ENCODE measurements at regions not wholly inside any gene's neighbourhood (a gene's known extent, or its start where the extent isn't known, plus 50 kb on each side); places are given as distances from the start of the nearest gene placed in this dataset.
A peak's percentile ranks its signal among the peaks of the same experiment; 100 is the strongest.

DNA sequence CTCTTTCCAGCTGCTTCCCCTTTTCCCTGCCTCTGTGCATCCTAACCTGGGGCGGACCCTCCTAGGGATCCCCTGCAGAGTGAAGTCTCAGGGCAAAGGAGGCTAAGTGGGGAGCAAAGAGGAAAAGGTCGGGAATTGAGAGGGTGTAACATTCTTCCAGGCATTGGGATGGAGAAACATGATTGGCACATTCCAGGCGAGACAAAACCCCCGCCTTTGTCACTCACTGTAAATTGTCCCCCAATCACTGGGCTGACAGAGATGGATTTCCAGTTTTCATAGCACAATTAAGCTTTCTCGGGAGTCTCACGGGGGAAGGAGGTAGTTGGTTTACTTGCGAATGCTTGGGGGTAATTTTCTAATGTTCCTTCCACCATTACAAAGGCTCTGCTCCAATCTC is 74.9 kb downstream of the MIAT start:
- no peak overlapping the region for H2BK15ac ChIP-seq (ENCODE audit: low read length)
- no peak overlapping the region for H2AFZ ChIP-seq (ENCODE audit: low read length)
- H2BK12ac ChIP-seq (ENCODE audit: low read depth, low read length), result no peak overlapping the region
- H3K4me3 ChIP-seq (ENCODE audit: extremely low read depth in 1 of 4, insufficient read depth in 2 of 4, low read depth in 3 of 4, low read length in 4 of 4), result no peak overlapping the region
- no peak overlapping the region for H3K4me2 ChIP-seq (ENCODE audit: insufficient read depth in 1 of 2, low read depth in 2 of 2, low read length in 2 of 2)
- no peak overlapping the region for H3K23ac ChIP-seq (ENCODE audit: insufficient read length)
- no peak overlapping the region for H4K8ac ChIP-seq (ENCODE audit: extremely low read depth, insufficient read depth, low read length)
- peaks cover 0 to 1% of the 10 kb centered on the region in 2 experiments for H4K20me1 ChIP-seq (replicated peaks in 1 of 2; ENCODE audit: control insufficient read depth in 1 of 2, insufficient read depth in 2 of 2, low read length in 2 of 2)
- no peaks in the 10 kb centered on the region for H3K79me2 ChIP-seq (ENCODE audit: control insufficient read depth in 1 of 2, insufficient read depth in 2 of 2, low read length in 2 of 2)
- no peak overlapping the region for H2BK5ac ChIP-seq (ENCODE audit: low read depth, low read length)
- H3K4ac ChIP-seq (replicated peaks; ENCODE audit: insufficient read length, low read depth, low read length), result no peak overlapping the region
- DNase-seq (ENCODE audit: low read depth in 1 of 2, low spot score in 2 of 2) (no peak), FAIRE-seq (no peak)
- no peak overlapping the region for H3K9ac ChIP-seq (replicated peaks in 1 of 4; ENCODE audit: extremely low read depth in 1 of 4, low read depth in 3 of 4, low read length in 3 of 4)
- H3K56ac ChIP-seq (replicated peaks; ENCODE audit: insufficient read length, low read depth, low read length), result no peak overlapping the region
- no peak overlapping the region for H2BK120ac ChIP-seq (replicated peaks; ENCODE audit: low read depth, low read length)
- H3K27me3 ChIP-seq (replicated peaks in 1 of 4; ENCODE audit: control insufficient read depth in 3 of 4, extremely low read depth in 1 of 4, insufficient read depth in 3 of 4, low read length in 3 of 4), result no peaks in the 10 kb centered on the region
- no peak overlapping the region for H4K5ac ChIP-seq (ENCODE audit: insufficient read length, low read depth, low read length)
- no peaks in the 10 kb centered on the region for H3K79me1 ChIP-seq (ENCODE audit: low read depth, low read length)
- no peak overlapping the region for H3K27ac ChIP-seq (ENCODE audit: low read depth, low read length)
- H3K14ac ChIP-seq (ENCODE audit: insufficient read length), result no peak overlapping the region
- H3K4me1 ChIP-seq (replicated peaks in 1 of 4; ENCODE audit: control insufficient read depth in 3 of 4, insufficient read depth in 4 of 4, low read length in 3 of 4), result peaks cover 0 to 9% (median 1%) of the 10 kb centered on the region in 4 experiments; a peak in 3 of 7 replicates
- no peak overlapping the region for H2AK5ac ChIP-seq (ENCODE audit: low read depth, low read length)
- no peak overlapping the region for H2BK20ac ChIP-seq (ENCODE audit: low read length)
- H3K9me3 ChIP-seq (ENCODE audit: insufficient read depth in 2 of 2, low read depth in 1 of 2, low read length in 1 of 2), result no peaks in the 10 kb centered on the region
- ChIA-PET POLR2A (ENCODE audit: partially characterized antibody) (interaction anchor here (0.7 kb wide), 1 partner anchor 20 kb away, joined by 3 read pairs; no protein-coding TSS in a partner anchor), CTCF (ENCODE audit: partially characterized antibody) (interaction anchor here (0.8 to 3.3 kb wide), 2 partner anchors 22 to 53 kb away, joined by 3 to 12 read pairs; no protein-coding TSS in a partner anchor)
- TF ChIP-seq, protein P1, sequence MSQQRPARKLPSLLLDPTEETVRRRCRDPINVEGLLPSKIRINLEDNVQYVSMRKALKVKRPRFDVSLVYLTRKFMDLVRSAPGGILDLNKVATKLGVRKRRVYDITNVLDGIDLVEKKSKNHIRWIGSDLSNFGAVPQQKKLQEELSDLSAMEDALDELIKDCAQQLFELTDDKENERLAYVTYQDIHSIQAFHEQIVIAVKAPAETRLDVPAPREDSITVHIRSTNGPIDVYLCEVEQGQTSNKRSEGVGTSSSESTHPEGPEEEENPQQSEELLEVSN (IDR thresholded peaks at IDR 0.05), result no peak
- no peak for TF ChIP-seq NANOG (IDR thresholded peaks at IDR 0.05; ENCODE audit: insufficient read depth, low read depth, low read length, poor library complexity, severe bottlenecking)
- TF ChIP-seq TEAD4 (IDR thresholded peaks at IDR 0.05; ENCODE audit: low read depth, low read length), result 0 out of 2 replicates have a peak, but pooled peaks have one; percentile 65
- H3K18ac ChIP-seq (ENCODE audit: extremely low read depth, low read length), result no peak overlapping the region
- no peaks in the 10 kb centered on the region for H3K36me3 ChIP-seq (ENCODE audit: control insufficient read depth in 2 of 4, insufficient read depth in 4 of 4, low read length in 3 of 4)
- no peaks in the 10 kb centered on the region; the same call in 1 of the 2 replicates for H3K23me2 ChIP-seq (ENCODE audit: low read depth, low read length)
- 74% methylated on average over 7 of the region's 7 CpGs; no CpG with 5 or more reads in 1 of the 2 experiments for WGBS, 2 experiments (ENCODE audit: extremely low coverage in 1 of 2, insufficient coverage in 1 of 2, insufficient read length in 1 of 2, insufficient replicate concordance in 2 of 2, low coverage in 1 of 2, low lambda C conversion rate in 2 of 2, missing lambda C conversion rate in 1 of 2)
- H4K91ac ChIP-seq (replicated peaks; ENCODE audit: insufficient read length, low read length), result no peak overlapping the region

All from H1 (cell line).